ENCODE measurements at regions not wholly inside any gene's neighbourhood (a gene's known extent, or its start where the extent isn't known, plus 50 kb on each side); places are given as distances from the start of the nearest gene placed in this dataset.
A peak's percentile ranks its signal among the peaks of the same experiment; 100 is the strongest.

DNA sequence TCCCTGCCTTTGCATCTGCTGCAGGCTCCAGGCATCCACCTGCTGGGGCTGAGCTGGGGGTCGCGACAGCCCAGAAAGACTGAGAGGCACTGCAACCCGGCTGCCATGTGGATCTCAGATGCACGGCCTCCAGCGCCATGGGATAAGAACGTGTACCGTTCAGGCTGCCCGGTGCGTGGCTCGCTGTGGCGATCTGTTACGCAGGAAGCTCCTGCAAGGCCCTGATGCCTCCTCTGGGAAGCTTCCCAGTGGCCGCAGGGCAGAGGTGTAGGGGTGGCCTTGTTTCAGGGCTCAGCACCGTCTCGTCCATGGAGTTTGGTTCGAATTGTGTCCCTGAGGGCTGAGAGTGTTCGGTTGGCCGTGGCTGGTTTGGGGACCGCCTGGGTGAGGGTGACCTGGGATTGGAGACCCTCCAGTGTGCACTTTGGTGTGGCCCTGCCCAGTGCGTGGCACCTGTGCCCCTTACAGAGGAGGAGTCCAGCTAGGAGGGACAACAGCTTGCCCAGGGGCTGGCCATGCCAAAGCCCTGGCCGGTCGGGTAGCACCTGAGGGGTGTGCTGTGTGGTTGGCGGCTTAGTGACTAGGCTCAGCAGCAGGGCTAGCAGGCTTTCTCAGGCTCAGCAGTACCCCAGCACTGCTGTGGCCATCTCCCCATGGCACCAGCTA, 1184.5 kb downstream of the BRD1 start:
- 89 to 97% (median 91%) methylated on average over 8 to 23 of the region's 23 CpGs for WGBS, 5 donors
- no peaks in the 10 kb centered on the region for H3K9me3 ChIP-seq

DNA sequence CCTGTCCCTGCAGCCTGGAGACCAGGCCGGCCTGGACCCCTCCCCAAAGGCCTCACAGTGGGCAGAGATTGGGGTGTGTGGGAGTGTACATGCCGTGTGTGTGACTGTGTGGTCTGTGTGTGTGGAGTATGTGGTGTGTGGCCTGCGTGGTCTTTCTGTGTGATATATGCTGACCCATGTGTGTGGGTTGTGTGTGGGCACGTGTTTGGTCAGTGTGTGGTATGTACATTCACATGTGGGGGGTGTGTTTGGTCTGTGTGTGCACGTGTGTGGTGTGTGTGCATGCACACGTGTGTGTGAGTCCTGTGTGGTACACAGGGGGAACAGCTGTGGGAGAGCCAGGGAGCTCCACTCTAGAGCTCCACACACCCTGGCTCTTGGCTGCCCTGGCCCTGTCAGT, 1185.1 kb downstream of the BRD1 start:
- TF ChIP-seq, protein P1, sequence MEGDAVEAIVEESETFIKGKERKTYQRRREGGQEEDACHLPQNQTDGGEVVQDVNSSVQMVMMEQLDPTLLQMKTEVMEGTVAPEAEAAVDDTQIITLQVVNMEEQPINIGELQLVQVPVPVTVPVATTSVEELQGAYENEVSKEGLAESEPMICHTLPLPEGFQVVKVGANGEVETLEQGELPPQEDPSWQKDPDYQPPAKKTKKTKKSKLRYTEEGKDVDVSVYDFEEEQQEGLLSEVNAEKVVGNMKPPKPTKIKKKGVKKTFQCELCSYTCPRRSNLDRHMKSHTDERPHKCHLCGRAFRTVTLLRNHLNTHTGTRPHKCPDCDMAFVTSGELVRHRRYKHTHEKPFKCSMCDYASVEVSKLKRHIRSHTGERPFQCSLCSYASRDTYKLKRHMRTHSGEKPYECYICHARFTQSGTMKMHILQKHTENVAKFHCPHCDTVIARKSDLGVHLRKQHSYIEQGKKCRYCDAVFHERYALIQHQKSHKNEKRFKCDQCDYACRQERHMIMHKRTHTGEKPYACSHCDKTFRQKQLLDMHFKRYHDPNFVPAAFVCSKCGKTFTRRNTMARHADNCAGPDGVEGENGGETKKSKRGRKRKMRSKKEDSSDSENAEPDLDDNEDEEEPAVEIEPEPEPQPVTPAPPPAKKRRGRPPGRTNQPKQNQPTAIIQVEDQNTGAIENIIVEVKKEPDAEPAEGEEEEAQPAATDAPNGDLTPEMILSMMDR (IDR thresholded peaks at IDR 0.05): no peak
- TF ChIP-seq POLR2AphosphoS5 (IDR thresholded peaks at IDR 0.05) (no peak), EP300 (IDR thresholded peaks at IDR 0.05) (no peak), POLR2A (IDR thresholded peaks at IDR 0.05) (no peak)
- H3K36me3 ChIP-seq: no peaks in the 10 kb centered on the region
- intact Hi-C loops (cut with DNase I; ENCODE audit: low total_unique reads): no loop called here
- H3K27ac ChIP-seq: no peak overlapping the region
- H3K27me3 ChIP-seq: peaks cover 0 to 25% (median 0%) of the 10 kb centered on the region in 3 donors
- WGBS, 5 donors: 78 to 88% (median 85%) methylated on average over 6 of the region's 6 CpGs
- no peaks in the 10 kb centered on the region for H3K9me3 ChIP-seq
- no peaks in the 10 kb centered on the region for H3K4me1 ChIP-seq
- H3K4me3 ChIP-seq: no peak overlapping the region
- no peak for DNase-seq

More for the DNA sequence above, 1184.5 kb downstream of the BRD1 start:
- H3K4me3 ChIP-seq: no peak overlapping the region
- no peak for DNase-seq
- intact Hi-C loops (cut with DNase I; ENCODE audit: low total_unique reads): no loop called here
- H3K36me3 ChIP-seq: no peaks in the 10 kb centered on the region
- TF ChIP-seq EP300 (IDR thresholded peaks at IDR 0.05) (no peak), POLR2AphosphoS5 (IDR thresholded peaks at IDR 0.05) (no peak), POLR2A (IDR thresholded peaks at IDR 0.05) (no peak)
- TF ChIP-seq, protein P1 (IDR thresholded peaks at IDR 0.05): no peak
- H3K27ac ChIP-seq: no peak overlapping the region
- H3K4me1 ChIP-seq: no peaks in the 10 kb centered on the region
- peaks cover 0 to 25% (median 0%) of the 10 kb centered on the region in 3 donors for H3K27me3 ChIP-seq

DNA sequence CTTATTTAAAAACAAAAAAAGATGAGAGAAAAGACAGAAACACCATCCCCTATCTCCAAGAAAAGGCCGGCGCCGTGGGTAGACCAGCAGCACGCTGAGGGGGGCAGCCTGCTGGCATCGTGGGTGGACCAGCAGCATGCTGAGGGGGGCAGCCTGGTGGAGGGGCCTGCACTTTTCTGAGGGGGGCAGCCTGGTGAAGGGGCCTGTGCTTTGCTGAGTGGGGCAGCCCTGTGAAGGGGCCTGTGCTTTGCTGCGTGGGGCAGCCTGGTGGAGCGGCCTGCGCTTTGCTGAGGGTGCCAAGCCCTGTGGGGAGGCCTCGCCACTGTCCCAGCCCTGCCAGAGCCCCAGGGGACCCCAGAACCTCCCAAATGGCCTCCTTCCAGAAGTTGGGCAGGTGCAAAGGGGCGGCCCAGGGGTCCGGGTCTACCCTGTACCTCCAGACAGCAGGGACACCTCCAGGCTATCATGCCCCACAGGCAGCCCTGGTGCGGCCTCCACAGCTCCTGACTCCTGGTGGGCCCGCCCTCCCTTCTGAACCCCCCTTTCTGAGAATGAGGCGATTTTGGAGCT, 1185.7 kb downstream of the BRD1 start:
- TF ChIP-seq EP300 (IDR thresholded peaks at IDR 0.05) (no peak), POLR2AphosphoS5 (IDR thresholded peaks at IDR 0.05) (no peak), POLR2A (IDR thresholded peaks at IDR 0.05) (no peak)
- TF ChIP-seq, protein P1 (IDR thresholded peaks at IDR 0.05): no peak
- no peaks in the 10 kb centered on the region for H3K4me1 ChIP-seq

DNA sequence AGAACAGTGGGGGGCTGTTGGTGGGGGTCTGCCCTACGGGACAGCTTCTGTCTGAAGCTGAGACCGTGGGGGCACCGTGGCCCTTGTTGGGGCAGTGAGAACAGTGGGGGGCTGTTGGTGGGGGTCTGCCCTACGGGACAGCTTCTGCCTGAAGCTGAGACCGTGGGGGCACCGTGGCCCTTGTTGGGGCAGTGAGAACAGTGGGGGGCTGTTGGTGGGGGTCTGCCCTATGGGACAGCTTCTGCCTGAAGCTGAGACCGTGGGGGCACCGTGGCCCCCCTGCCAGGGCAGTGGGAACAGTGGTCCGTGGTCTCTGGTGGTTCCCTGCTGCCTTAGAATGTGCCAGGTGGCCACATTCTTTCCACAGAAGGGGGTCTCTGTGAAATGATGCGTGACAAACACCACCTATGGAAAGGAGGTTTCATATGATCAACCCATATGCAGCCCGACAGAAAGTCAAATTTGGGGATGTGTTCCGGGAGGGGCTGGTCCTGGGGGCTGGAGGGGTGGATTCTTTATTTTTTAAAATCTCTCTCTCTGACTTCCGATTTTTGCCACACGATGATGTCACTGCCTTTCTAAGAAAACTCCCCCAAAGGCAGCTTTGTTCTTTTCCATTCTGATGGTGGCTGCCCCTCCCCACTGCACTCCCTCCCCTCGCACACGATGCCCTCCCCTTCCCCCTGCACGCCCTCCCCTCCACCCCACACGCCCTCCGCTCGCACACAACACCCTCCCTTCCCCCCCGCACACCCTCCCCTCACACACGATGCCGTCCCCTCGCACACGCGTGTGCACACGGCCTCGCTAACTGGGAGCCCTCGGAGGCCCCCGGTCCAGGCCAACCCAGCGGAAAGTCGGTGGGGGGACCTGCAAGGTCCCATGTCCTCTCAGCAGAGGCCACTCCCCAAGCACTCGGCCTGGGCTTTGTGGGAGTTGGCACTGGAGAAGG, 1186.5 kb downstream of the BRD1 start:
- intact Hi-C loops (cut with DNase I; ENCODE audit: low total_unique reads): no loop called here
- Histone ChIP-seq H3K27ac (no peak overlapping the region), H3K9me3 (no peaks in the 10 kb centered on the region), H3K27me3 (peaks cover 0 to 25% (median 0%) of the 10 kb centered on the region in 3 donors), H3K4me1 (no peaks in the 10 kb centered on the region), H3K4me3 (no peak overlapping the region), H3K36me3 (no peaks in the 10 kb centered on the region)
- TF ChIP-seq POLR2AphosphoS5 (IDR thresholded peaks at IDR 0.05) (no peak), EP300 (IDR thresholded peaks at IDR 0.05) (no peak)
- WGBS, 5 donors: 61 to 73% (median 63%) methylated on average over 26 to 33 of the region's 33 CpGs
- DNase-seq: peak in 1 of 2 donors; percentile 49

More for the DNA sequence above, 1185.7 kb downstream of the BRD1 start:
- Histone ChIP-seq H3K27me3 (peaks cover 0 to 25% (median 0%) of the 10 kb centered on the region in 3 donors), H3K4me3 (no peak overlapping the region), H3K9me3 (no peaks in the 10 kb centered on the region), H3K27ac (no peak overlapping the region), H3K36me3 (no peaks in the 10 kb centered on the region)
- intact Hi-C loops (cut with DNase I; ENCODE audit: low total_unique reads): no loop called here
- WGBS, 5 donors: 84 to 94% (median 87%) methylated on average over 8 to 14 of the region's 14 CpGs
- DNase-seq: no peak
